HepG2 (cell line): ENCODE measurements at regions not wholly inside any gene's neighbourhood (a gene's known extent, or its start where the extent isn't known, plus 50 kb on each side); places are given as distances from the start of the nearest gene placed in this dataset.

Experiments
- ATAC-seq: fragments of 200-7000 bp; cut with Tn5 transposase; 3 replicates; pipeline ENCODE4 v1.9.1; 2020; ENCODE audit warnings: mild to moderate bottlenecking, moderate library complexity
- BruUV-seq: library from RNA; stranded (reverse); fragments of 400-500 nt; replicated peaks from 2 replicates; lab custom pipeline; 2021; lab: Mats Ljungman, UMichigan
- CTCF ChIA-PET: fragments of 300-600 bp; formaldehyde crosslinking; extraction: SDS; loops from one replicate; lab custom pipeline; 2021; ENCODE audit warnings: low total read pairs, inconsistent platforms, low intra/inter-chr PET ratio; lab: Yijun Ruan, JAX
- POLR2A ChIA-PET: fragments of 350-600 bp; sonication (Branson Sonifier 250); formaldehyde crosslinking; loops from one replicate; lab custom pipeline; 2020; ENCODE audit warnings: antibody characterized with exemption, inconsistent platforms; lab: Yijun Ruan, JAX
- DNase-seq: peaks from one replicate; pipeline ENCODE4 v3.0.0-alpha.2; 2015; ENCODE audit warnings: low spot score
- FAIRE-seq: peaks from 3 replicates; lab custom pipeline; 2011; peaks lifted over from hg19 to GRCh38; lab: Jason Lieb, UNC
- H2AFZ ChIP-seq: one replicate; pipeline ENCODE4 v1.6.1; 2011; ENCODE audit warnings: low read length, inconsistent platforms
- H3K27ac ChIP-seq: fragments of 300-600 bp; 3 replicates; pipeline ENCODE4 v1.8.0; 2011; ENCODE audit warnings: mixed run types, mild to moderate bottlenecking, mixed read lengths, low read length, inconsistent platforms; ENCODE audit not compliant: insufficient read depth; ENCODE audit errors: extremely low read length
- H3K27me3 ChIP-seq, 2 experiments: fragments of 200-600 bp in 1 of 2; 2 replicates in 1 of 2; 3 replicates in 1 of 2; pipeline versions ENCODE4 v1.6.0 to v1.8.0; 2011; ENCODE audit warnings: low read length in 2 of 2, mild to moderate bottlenecking in 2 of 2, moderate library complexity in 2 of 2, inconsistent platforms in 1 of 2; ENCODE audit not compliant: insufficient read depth in 2 of 2, control insufficient read depth in 1 of 2
- H3K36me3 ChIP-seq, 2 experiments: fragments of 200-600 bp in 1 of 2; replicated peaks in 1 of 2; 2 replicates in 1 of 2; 3 replicates in 1 of 2; pipeline versions ENCODE4 v1.5.1 to v1.8.0; 2011; ENCODE audit warnings: low read length in 2 of 2, inconsistent platforms in 1 of 2; ENCODE audit not compliant: insufficient read depth in 2 of 2, control insufficient read depth in 1 of 2
- H3K4me1 ChIP-seq: 2 replicates; pipeline ENCODE4 v1.5.1; 2012; ENCODE audit warnings: low read length, inconsistent platforms; ENCODE audit not compliant: insufficient read depth
- H3K4me2 ChIP-seq: 2 replicates; pipeline ENCODE4 v1.6.0; 2011; ENCODE audit warnings: low read depth, low read length, inconsistent platforms
- H3K4me3 ChIP-seq, 3 experiments: fragments of 200-600 bp in 1 of 3; sonication (generic), shearing (Covaris generic) in 1 of 3; replicated peaks in 1 of 3; 2 replicates each; pipeline ENCODE4 v1.5.1; 2011 to 2016; ENCODE audit warnings: low read length in 3 of 3, inconsistent platforms in 2 of 3, low read depth in 2 of 3, mild to moderate bottlenecking in 2 of 3, control low read depth in 1 of 3, mixed read lengths in 1 of 3; ENCODE audit not compliant: insufficient read depth in 1 of 3
- H3K79me2 ChIP-seq: one replicate; pipeline ENCODE4 v1.6.1; 2011; ENCODE audit warnings: low read length, inconsistent platforms; ENCODE audit not compliant: insufficient read depth
- H3K9ac ChIP-seq: 2 replicates; pipeline ENCODE4 v1.6.0; 2011; ENCODE audit warnings: mild to moderate bottlenecking, low read depth, low read length, inconsistent platforms; ENCODE audit not compliant: insufficient read depth
- H3K9me3 ChIP-seq: 2 replicates; pipeline ENCODE4 v1.5.1; 2012; ENCODE audit warnings: mild to moderate bottlenecking, low read length
- H4K20me1 ChIP-seq: 2 replicates; pipeline ENCODE4 v1.6.0; 2011; ENCODE audit warnings: inconsistent platforms, mild to moderate bottlenecking, low read length, moderate library complexity; ENCODE audit not compliant: insufficient read depth
- CAMTA2 ChIP-seq: sonication (generic); formaldehyde crosslinking; IDR thresholded peaks from 2 replicates; pipeline ENCODE4 v1.4.0; 2020; ENCODE audit warnings: mild to moderate bottlenecking, missing genetic modification reagents, borderline replicate concordance
- MAF1 ChIP-seq: sonication (generic); formaldehyde crosslinking; IDR thresholded peaks from 2 replicates; pipeline ENCODE4 v1.5.0; 2020; ENCODE audit warnings: missing genetic modification reagents, borderline replicate concordance
- MXD3 ChIP-seq: IDR thresholded peaks from 2 replicates; pipeline ENCODE4 v1.6.1; 2016; ENCODE audit warnings: mild to moderate bottlenecking, missing biosample characterization, missing genetic modification reagents
- PHB2 ChIP-seq: fragments of 450-650 bp; IDR thresholded peaks from 2 replicates; pipeline ENCODE4 v1.6.1; 2018; ENCODE audit not compliant: partially characterized antibody
- PRMT3 ChIP-seq: sonication (generic); formaldehyde crosslinking; IDR thresholded peaks from 2 replicates; pipeline ENCODE4 v1.8.1; 2022; ENCODE audit warnings: low read depth, mild to moderate bottlenecking, moderate library complexity, missing genetic modification reagents, borderline replicate concordance
- SYNCRIP ChIP-seq: fragments of 200-400 bp; formaldehyde crosslinking; IDR thresholded peaks from 2 replicates; pipeline ENCODE4 v1.6.1; 2018; ENCODE audit warnings: mild to moderate bottlenecking, low read depth, low read length; ENCODE audit not compliant: insufficient read depth
- THYN1 ChIP-seq: sonication (generic); formaldehyde crosslinking; IDR thresholded peaks from 2 replicates; pipeline ENCODE4 v1.8.1; 2023; ENCODE audit warnings: low read depth, mild to moderate bottlenecking, moderate library complexity, missing genetic modification reagents, borderline replicate concordance
- ZBTB1 ChIP-seq: sonication (generic); formaldehyde crosslinking; IDR thresholded peaks from 2 replicates; pipeline ENCODE4 v1.4.0; 2020; ENCODE audit warnings: missing genetic modification reagents, borderline replicate concordance
- ZNF263 ChIP-seq: sonication (generic); formaldehyde crosslinking; IDR thresholded peaks from 2 replicates; pipeline ENCODE4 v1.4.0; 2020; ENCODE audit warnings: missing genetic modification reagents
- ZNF407 ChIP-seq: sonication (generic); formaldehyde crosslinking; IDR thresholded peaks from one replicate; pipeline ENCODE4 v1.5.1; 2020; ENCODE audit warnings: mild to moderate bottlenecking, missing genetic modification reagents; ENCODE audit errors: not compliant biosample characterization
- ZNF800 ChIP-seq: sonication (generic); formaldehyde crosslinking; IDR thresholded peaks from 2 replicates; pipeline ENCODE4 v1.4.0; 2020; ENCODE audit warnings: missing genetic modification reagents
- WGBS: methylation state at CpG from one replicate; pipeline ENCODE4 v1.1.6; 2017; ENCODE audit warnings: low lambda C conversion rate; 5-methylcytosine and 5-hydroxymethylcytosine counted together
- in situ Hi-C: cut with HindIII; loops from 2 replicates; pipeline ENCODE4 v1.10.0; 2017; ENCODE audit warnings: low pct_unique_long_range_greater_than_20kb; ENCODE audit not compliant: extremely low pct_ligation_motif_present
- intact Hi-C: fragments of 100-400 bp; cut with micrococcal nuclease; formaldehyde crosslinking; loops from one replicate; pipeline ENCODE4 v1.10.0; 2022; ENCODE audit not compliant: unreplicated experiment

DNA sequence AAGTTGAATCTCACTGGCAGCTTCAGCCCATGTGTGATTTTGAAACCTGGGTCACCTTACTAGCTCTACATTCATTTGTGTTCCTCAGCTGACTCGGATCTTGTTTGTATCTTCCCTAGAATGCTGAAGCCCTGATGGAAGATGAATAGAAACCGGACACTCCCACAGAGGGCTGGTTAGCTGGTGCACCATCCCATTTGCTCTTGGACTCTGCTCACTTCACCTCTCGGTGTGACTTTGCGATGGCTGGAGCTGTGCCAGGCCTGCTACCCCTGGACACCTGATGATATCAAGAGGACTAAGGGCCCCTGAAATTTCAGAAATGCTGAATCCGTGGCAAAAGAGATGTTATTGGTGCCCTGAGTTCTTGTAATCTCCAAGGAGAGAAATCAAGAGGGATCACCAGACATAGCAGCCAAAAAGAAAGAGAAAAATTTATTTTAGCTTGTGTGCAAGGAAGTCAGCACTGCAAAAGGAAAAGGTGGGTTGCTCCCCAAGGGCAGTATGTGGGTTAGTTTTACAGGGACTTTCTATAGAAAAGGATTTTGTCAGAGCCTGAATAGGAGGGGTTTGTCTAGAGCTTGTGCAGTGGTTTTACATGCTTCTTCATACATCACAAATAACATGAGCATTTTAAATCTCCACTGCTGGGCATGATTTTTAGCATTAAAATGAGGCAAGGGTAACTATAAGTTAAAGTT lies 426.3 kb upstream of the NOX3 start (continued):
- TF ChIP-seq ZNF407 (CRISPR knock-in tag) = no peak
- no peak for TF ChIP-seq ZBTB1 (CRISPR knock-in tag)

GRCh38 chr6:155880900-155881299 lies 425.3 kb upstream of the NOX3 start:
- ChIA-PET CTCF (no interaction called here), POLR2A (no interaction called here)
- Histone ChIP-seq H2AFZ (no peak overlapping the region), H3K4me2 (no peak overlapping the region), H4K20me1 (no peaks in the 10 kb centered on the region), H3K4me3 (no peak overlapping the region), H3K27me3 (no peaks in the 10 kb centered on the region), H3K79me2 (no peaks in the 10 kb centered on the region), H3K9me3 (no peaks in the 10 kb centered on the region), H3K4me1 (peaks cover 13% of the 10 kb centered on the region), H3K36me3 (no peaks in the 10 kb centered on the region), H3K27ac (no peak overlapping the region), H3K9ac (no peak overlapping the region)
- DNase-seq (no peak), FAIRE-seq (no peak), ATAC-seq (no peak)
- WGBS = 16% methylated on average over 3 of the region's 3 CpGs
- no TSS peak for BruUV-seq
- intact Hi-C loops = no loop called here
- in situ Hi-C loops = no loop called here
- TF ChIP-seq MAF1 (CRISPR knock-in tag) (no peak), ZNF800 (no peak), CAMTA2 (no peak), PHB2 (no peak), SYNCRIP (no peak), MXD3 (CRISPR knock-in tag) (no peak), THYN1 (no peak), ZNF263 (CRISPR knock-in tag) (no peak), PRMT3 (CRISPR knock-in tag) (no peak)
